ENCODE measurements at regions not wholly inside any gene's neighbourhood (a gene's known extent, or its start where the extent isn't known, plus 50 kb on each side); places are given as distances from the start of the nearest gene placed in this dataset.

DNA sequence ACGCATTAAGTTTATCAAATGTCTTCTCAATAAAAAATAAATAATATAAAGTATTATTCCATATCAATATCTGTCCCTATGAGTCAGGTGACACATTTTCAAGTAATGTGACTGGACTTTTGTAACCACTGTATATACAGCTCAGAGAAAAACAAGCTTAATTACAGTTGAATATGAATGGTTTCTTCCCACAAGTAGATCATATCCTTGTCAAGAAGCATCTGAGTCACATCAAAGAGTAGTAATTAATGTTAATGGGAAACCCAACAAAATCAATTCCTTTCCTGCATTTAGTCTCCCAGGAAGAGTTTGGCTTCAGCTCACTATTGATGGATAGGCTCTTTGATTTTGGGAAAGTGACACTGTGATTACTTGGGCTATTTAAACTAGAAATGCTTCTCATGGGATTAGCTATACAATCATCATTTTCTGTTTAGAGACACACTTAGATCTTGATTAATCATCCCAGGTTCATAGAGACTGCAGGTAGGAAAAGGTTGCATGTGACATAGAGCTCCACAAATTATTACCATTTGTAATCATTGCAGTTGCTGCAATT is 292.9 kb downstream of the GABRG2 start:
- Histone ChIP-seq H3K27me3 (ENCODE audit: insufficient read depth, low read length) (no peaks in the 10 kb centered on the region), H2AFZ (ENCODE audit: low read depth, low read length) (no peak overlapping the region), H3K4me3 (ENCODE audit: low read length) (no peak overlapping the region), H3K36me3 (ENCODE audit: insufficient read depth, low read length) (no peaks in the 10 kb centered on the region), H3K4me1 (ENCODE audit: insufficient read depth, low read length) (no peaks in the 10 kb centered on the region), H3K9me3 (ENCODE audit: low read length) (no peaks in the 10 kb centered on the region)

DNA sequence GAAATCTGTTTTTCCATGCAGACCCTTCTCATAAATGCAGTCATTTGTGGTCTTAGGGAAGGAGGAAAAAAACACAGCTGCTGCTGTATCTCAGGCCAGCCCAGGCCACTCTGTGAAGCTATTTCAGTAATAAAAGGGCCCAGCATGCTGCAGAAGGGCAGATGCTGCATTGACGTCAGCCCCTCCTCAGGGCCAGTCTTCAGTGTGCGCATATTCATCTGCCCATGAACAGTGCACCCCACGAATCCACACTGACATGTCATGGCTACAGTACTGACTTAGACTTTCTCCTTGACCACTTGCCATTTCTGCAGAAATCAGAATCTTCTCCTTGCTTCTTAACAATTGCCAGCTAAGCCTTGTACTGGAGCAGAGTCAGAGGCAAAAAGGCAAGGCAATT is 304.7 kb downstream of the GABRG2 start:
- Histone ChIP-seq H2AFZ (ENCODE audit: low read depth, low read length) (no peak overlapping the region), H3K4me3 (ENCODE audit: low read length) (no peak overlapping the region), H3K36me3 (ENCODE audit: insufficient read depth, low read length) (no peaks in the 10 kb centered on the region), H3K27me3 (ENCODE audit: insufficient read depth, low read length) (no peaks in the 10 kb centered on the region), H3K9me3 (ENCODE audit: low read length) (peaks cover 2% of the 10 kb centered on the region), H3K4me1 (ENCODE audit: insufficient read depth, low read length) (no peaks in the 10 kb centered on the region)

DNA sequence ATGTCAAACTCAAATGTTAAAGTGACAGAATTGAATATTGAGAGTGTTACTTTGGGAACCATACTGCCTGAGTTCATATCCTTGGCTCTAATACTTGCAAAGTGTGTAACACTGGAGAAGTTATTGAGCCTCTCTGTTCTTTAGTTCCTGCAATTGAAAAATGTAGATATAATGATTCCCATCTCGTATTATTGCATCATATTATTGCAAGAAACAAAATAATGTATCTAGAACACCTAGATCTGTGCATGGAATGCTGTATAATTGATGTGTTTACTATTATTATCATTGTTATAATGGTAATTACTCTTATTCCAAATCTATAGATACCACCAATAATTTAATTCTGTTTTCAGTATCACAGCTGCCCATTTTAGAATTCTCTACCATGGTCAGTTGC is 310.3 kb downstream of the GABRG2 start:
- no peaks in the 10 kb centered on the region for H3K9me3 ChIP-seq (ENCODE audit: low read length)
- H3K4me1 ChIP-seq (ENCODE audit: insufficient read depth, low read length) = no peaks in the 10 kb centered on the region
- H2AFZ ChIP-seq (ENCODE audit: low read depth, low read length) = no peak overlapping the region
- H3K27me3 ChIP-seq (ENCODE audit: insufficient read depth, low read length) = no peaks in the 10 kb centered on the region
- H3K36me3 ChIP-seq (ENCODE audit: insufficient read depth, low read length) = no peaks in the 10 kb centered on the region
- no peak overlapping the region for H3K4me3 ChIP-seq (ENCODE audit: low read length)

DNA sequence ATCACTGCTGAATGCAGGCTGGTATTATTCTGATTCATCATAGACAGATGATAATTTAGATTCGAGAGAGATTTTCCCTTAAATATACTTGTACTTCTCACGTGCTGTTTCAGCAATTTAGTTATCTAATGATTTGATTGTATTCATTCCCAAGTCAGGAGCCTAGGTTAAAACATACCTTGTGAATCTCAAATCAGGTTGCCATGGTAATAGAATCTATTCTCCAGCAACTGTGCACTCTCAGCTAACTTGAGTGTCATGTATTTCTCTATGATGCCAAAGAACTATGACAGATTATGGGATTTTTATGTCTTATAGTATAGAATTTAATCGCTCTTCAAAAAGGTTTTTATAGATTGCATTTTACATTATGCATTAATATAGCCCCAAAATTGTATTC is 315.3 kb downstream of the GABRG2 start:
- H2AFZ ChIP-seq (ENCODE audit: low read depth, low read length) = no peak overlapping the region

DNA sequence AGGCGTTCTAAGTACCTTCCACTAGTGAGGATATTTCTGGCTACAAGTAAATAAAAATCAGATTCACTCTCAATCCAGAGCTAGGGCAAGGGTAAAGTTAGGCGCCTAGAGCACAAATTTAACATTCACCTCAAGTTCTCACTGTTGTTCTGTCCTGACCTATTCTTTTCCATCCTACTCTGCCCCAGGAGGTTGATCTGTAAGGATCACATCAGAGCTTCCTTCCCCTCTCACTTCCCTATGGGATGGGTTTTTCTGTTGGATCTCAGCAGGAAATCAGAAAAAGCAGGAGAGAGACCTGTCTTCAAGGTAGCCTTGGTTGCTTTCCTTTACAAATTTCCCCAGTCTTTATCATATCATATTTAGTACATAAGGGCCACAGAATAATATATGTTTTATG is 316.7 kb downstream of the GABRG2 start:
- H3K4me3 ChIP-seq (ENCODE audit: low read length) = no peak overlapping the region
- no peaks in the 10 kb centered on the region for H3K36me3 ChIP-seq (ENCODE audit: insufficient read depth, low read length)
- no peaks in the 10 kb centered on the region for H3K27me3 ChIP-seq (ENCODE audit: insufficient read depth, low read length)
- no peak overlapping the region for H2AFZ ChIP-seq (ENCODE audit: low read depth, low read length)
- no peaks in the 10 kb centered on the region for H3K9me3 ChIP-seq (ENCODE audit: low read length)
- H3K4me1 ChIP-seq (ENCODE audit: insufficient read depth, low read length) = peaks cover under 1% of the 10 kb centered on the region

More for the DNA sequence above, 315.3 kb downstream of the GABRG2 start:
- Histone ChIP-seq H3K27me3 (ENCODE audit: insufficient read depth, low read length) (no peaks in the 10 kb centered on the region), H3K9me3 (ENCODE audit: low read length) (no peaks in the 10 kb centered on the region), H3K4me1 (ENCODE audit: insufficient read depth, low read length) (no peaks in the 10 kb centered on the region), H3K36me3 (ENCODE audit: insufficient read depth, low read length) (no peaks in the 10 kb centered on the region), H3K4me3 (ENCODE audit: low read length) (no peak overlapping the region)

DNA sequence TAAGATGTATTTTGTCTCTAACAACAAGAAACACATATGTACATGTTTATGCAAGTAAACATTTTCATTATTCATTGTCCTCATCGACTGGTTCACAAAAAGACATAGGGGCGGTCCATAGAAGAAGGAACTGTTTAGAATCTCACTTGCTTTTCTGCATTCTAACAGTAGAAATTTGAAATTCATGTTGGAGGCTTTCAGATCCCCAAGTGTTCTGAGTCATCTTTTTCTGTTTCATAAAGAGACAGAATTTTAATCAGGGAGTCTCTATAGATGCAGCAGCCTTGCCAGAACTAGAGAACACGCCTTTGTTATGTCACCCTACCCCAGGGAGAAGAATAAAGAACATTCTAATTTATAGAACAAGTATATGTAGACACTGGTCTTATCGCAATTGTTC is 324.3 kb downstream of the GABRG2 start:
- H3K4me1 ChIP-seq (ENCODE audit: insufficient read depth, low read length) = peaks cover 18% of the 10 kb centered on the region
- no peak overlapping the region for H3K4me3 ChIP-seq (ENCODE audit: low read length)
- H3K27me3 ChIP-seq (ENCODE audit: insufficient read depth, low read length) = no peaks in the 10 kb centered on the region
- no peaks in the 10 kb centered on the region for H3K36me3 ChIP-seq (ENCODE audit: insufficient read depth, low read length)
- H2AFZ ChIP-seq (ENCODE audit: low read depth, low read length) = peak overlapping the region; percentile 84
- no peaks in the 10 kb centered on the region for H3K9me3 ChIP-seq (ENCODE audit: low read length)

DNA sequence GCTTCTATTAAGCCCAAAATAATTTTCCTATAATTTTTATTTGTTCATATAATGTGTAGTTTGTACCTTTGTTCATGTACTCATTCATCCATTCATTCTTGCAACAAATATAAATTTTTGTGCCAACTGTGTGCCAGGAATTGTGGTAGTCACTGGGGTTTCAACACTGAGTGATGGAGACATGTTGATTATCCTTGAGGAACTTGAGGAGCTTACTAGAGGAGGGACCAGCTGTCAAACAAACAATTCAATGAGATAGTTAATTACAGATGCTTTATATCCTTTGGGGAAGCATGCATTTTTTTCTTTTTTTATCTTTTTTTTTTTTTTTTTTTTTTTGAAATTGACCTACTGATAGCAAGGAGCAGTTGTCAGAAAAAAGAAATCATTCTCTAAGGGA is 324.8 kb downstream of the GABRG2 start:
- H3K9me3 ChIP-seq (ENCODE audit: low read length) = no peaks in the 10 kb centered on the region
- H3K27me3 ChIP-seq (ENCODE audit: insufficient read depth, low read length) = no peaks in the 10 kb centered on the region
- H2AFZ ChIP-seq (ENCODE audit: low read depth, low read length) = no peak overlapping the region
- H3K4me1 ChIP-seq (ENCODE audit: insufficient read depth, low read length) = peaks cover 18% of the 10 kb centered on the region
- no peak overlapping the region for H3K4me3 ChIP-seq (ENCODE audit: low read length)
- H3K36me3 ChIP-seq (ENCODE audit: insufficient read depth, low read length) = no peaks in the 10 kb centered on the region

DNA sequence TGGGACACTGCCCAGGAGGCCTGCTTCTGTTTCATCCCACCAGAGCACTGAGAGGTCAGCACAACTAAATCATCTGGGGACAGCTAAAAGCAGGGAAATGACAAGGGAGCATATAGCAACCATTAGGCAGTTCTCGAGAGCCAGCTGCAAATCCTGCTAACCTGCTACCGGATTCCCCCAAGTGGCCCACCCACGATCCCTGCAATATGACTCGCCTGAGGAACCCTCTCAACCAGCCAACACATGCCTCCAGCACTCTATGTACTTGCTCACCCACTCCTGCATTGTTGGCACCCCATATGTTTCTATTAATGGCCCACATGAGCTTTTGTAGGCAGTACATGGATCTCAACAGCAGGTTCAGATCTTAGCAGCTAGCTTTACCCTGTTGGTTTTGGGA is 326.0 kb downstream of the GABRG2 start:
- H3K9me3 ChIP-seq (ENCODE audit: low read length) = no peaks in the 10 kb centered on the region
- no peaks in the 10 kb centered on the region for H3K36me3 ChIP-seq (ENCODE audit: insufficient read depth, low read length)
- no peak overlapping the region for H3K4me3 ChIP-seq (ENCODE audit: low read length)
- H3K4me1 ChIP-seq (ENCODE audit: insufficient read depth, low read length) = peaks cover 18% of the 10 kb centered on the region
- no peaks in the 10 kb centered on the region for H3K27me3 ChIP-seq (ENCODE audit: insufficient read depth, low read length)
- H2AFZ ChIP-seq (ENCODE audit: low read depth, low read length) = no peak overlapping the region

DNA sequence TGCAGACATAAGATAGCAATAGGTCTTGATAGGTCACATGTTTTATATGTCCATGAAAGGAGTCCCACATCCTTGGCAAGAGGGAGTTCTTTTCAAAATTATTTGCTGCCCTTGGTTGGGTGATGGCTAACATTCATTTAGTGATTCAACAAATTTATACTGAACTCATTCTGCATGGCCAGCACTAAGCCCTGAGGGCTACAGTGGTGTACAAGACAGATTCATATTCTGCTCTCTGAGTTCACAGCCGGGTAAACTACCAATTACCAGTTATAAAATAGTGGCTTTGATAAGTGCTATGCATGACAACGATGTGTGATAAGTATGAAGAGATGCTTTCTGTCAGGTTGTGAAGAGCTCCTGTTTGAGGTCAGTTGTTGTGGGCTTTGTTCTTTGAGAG is 340.0 kb downstream of the GABRG2 start:
- no peaks in the 10 kb centered on the region for H3K4me1 ChIP-seq (ENCODE audit: insufficient read depth, low read length)
- no peak overlapping the region for H3K4me3 ChIP-seq (ENCODE audit: low read length)
- no peak overlapping the region for H2AFZ ChIP-seq (ENCODE audit: low read depth, low read length)
- H3K36me3 ChIP-seq (ENCODE audit: insufficient read depth, low read length) = no peaks in the 10 kb centered on the region
- no peaks in the 10 kb centered on the region for H3K9me3 ChIP-seq (ENCODE audit: low read length)
- H3K27me3 ChIP-seq (ENCODE audit: insufficient read depth, low read length) = no peaks in the 10 kb centered on the region

DNA sequence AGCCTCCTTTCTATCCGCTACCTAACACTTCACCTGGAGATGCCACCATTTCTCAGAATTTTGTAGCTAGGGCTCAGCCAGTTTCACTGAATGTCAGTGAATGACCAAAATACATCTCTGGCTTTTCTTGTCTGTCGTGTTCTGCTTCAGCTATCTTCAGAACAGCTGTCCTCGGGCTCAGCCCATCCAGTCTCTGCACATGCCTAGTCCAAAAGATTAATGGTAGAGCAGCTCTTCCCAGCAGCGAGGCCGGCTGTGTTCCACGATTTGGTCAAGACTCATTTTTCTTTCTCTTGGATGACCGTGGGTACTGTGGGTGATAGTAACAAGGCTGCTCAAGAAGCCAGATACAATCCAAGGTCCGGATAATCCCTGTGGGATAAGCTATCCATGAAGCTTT is 342.8 kb downstream of the GABRG2 start:
- no peaks in the 10 kb centered on the region for H3K36me3 ChIP-seq (ENCODE audit: insufficient read depth, low read length)
- H3K9me3 ChIP-seq (ENCODE audit: low read length) = no peaks in the 10 kb centered on the region
- no peak overlapping the region for H2AFZ ChIP-seq (ENCODE audit: low read depth, low read length)
- H3K4me1 ChIP-seq (ENCODE audit: insufficient read depth, low read length) = no peaks in the 10 kb centered on the region
- H3K4me3 ChIP-seq (ENCODE audit: low read length) = no peak overlapping the region
- no peaks in the 10 kb centered on the region for H3K27me3 ChIP-seq (ENCODE audit: insufficient read depth, low read length)

DNA sequence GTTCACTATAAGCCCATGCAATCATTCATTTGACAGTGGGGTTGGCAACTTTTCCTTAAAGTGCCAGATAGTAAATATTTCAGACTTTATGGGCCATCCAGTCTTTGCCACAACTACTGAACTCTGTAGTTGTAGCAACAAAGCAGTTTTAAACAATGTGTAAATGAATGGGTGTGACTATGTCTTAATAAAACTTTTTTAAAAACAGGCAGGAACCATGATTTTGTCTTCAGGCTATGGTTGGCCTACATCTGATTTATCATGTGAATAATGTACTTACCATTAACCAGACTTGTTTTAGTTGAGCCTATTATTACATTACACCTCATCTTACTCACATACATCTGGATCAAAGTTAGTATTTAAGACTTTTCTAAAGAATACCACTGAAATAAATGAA is 361.6 kb downstream of the GABRG2 start:
- H3K4me3 ChIP-seq (ENCODE audit: low read length) = no peak overlapping the region
- no peaks in the 10 kb centered on the region for H3K9me3 ChIP-seq (ENCODE audit: low read length)
- no peaks in the 10 kb centered on the region for H3K4me1 ChIP-seq (ENCODE audit: insufficient read depth, low read length)
- H3K36me3 ChIP-seq (ENCODE audit: insufficient read depth, low read length) = no peaks in the 10 kb centered on the region
- H2AFZ ChIP-seq (ENCODE audit: low read depth, low read length) = no peak overlapping the region
- no peaks in the 10 kb centered on the region for H3K27me3 ChIP-seq (ENCODE audit: insufficient read depth, low read length)

DNA sequence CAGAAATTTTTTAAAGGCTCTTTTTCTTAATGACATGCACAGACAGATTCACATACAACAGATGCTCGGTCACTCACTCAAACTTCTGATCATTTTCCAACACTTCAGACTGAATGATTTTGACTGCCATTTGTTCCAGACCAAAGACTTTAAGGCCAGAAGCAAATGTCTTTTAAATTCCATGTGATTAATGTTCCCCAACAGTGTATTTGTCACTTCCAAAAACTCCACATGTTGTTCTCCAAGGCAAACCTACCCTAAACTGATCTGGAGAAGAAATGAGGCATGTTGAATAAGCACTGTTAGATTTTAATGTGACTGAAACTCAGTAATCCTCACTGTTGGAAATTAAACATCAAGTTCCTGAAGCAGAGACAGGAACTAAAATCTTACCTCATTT is 366.7 kb downstream of the GABRG2 start:
- Histone ChIP-seq H3K4me1 (ENCODE audit: insufficient read depth, low read length) (no peaks in the 10 kb centered on the region), H3K27me3 (ENCODE audit: insufficient read depth, low read length) (no peaks in the 10 kb centered on the region), H3K4me3 (ENCODE audit: low read length) (no peak overlapping the region), H3K9me3 (ENCODE audit: low read length) (no peaks in the 10 kb centered on the region), H2AFZ (ENCODE audit: low read depth, low read length) (no peak overlapping the region), H3K36me3 (ENCODE audit: insufficient read depth, low read length) (no peaks in the 10 kb centered on the region)

DNA sequence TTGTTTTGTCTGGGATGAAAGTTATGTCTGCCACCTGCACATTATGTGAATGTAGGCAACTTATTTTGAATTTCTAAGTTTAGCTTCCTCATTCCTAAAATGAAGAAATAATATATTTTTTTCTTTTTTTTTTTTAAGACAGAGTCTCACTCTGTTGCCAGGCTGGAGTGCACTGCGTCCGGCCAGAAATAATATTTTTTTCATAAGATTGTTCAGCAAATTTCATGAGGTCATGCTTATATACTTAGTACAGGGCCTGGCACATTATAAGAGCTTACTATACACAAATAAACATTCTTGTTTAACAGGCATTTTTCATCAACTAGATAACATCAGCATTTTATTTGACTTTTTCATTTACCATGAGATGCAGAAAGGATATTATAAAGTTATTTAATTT is 368.5 kb downstream of the GABRG2 start:
- H3K4me3 ChIP-seq (ENCODE audit: low read length) = no peak overlapping the region
- no peaks in the 10 kb centered on the region for H3K9me3 ChIP-seq (ENCODE audit: low read length)
- H2AFZ ChIP-seq (ENCODE audit: low read depth, low read length) = no peak overlapping the region
- no peaks in the 10 kb centered on the region for H3K36me3 ChIP-seq (ENCODE audit: insufficient read depth, low read length)
- H3K4me1 ChIP-seq (ENCODE audit: insufficient read depth, low read length) = no peaks in the 10 kb centered on the region
- H3K27me3 ChIP-seq (ENCODE audit: insufficient read depth, low read length) = no peaks in the 10 kb centered on the region

DNA sequence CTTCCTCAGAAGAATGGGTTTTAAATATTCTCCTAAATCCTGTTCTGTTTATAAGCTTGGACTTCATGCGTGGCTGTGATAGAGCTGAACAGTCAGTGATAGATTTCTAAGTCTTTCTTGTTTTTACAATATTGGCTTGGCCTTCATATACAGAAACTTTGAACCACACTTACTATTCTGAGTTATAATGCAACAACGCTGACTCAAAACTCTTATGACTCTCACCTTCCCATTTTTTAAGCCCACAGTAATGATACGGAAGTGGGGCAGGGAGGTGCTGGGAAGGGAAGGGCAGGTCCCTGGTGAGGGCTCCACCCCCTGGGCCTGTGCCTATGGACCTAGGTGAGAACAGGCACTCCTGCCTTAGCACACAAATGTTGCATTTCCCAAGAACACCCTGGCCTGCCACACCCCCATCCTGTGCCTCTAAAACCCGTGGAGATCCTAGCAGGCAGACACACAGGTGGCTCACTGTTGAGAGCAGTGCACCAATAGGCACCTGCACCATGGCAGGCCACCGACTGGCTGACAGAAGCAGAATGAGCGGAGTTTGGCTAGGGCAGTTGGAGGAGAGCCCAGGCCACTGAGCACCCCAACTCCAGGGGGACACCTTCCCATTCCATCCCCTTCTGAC is 376.7 kb downstream of the GABRG2 start:
- Histone ChIP-seq H3K4me3 (ENCODE audit: low read length) (no peak overlapping the region), H3K36me3 (ENCODE audit: insufficient read depth, low read length) (no peaks in the 10 kb centered on the region), H2AFZ (ENCODE audit: low read depth, low read length) (no peak overlapping the region), H3K4me1 (ENCODE audit: insufficient read depth, low read length) (no peaks in the 10 kb centered on the region), H3K27me3 (ENCODE audit: insufficient read depth, low read length) (no peaks in the 10 kb centered on the region), H3K9me3 (ENCODE audit: low read length) (no peaks in the 10 kb centered on the region)

All from neuron (in vitro differentiated cells).